ENCODE measurements at regions not wholly inside any gene's neighbourhood (a gene's known extent, or its start where the extent isn't known, plus 50 kb on each side); places are given as distances from the start of the nearest gene placed in this dataset.

DNA sequence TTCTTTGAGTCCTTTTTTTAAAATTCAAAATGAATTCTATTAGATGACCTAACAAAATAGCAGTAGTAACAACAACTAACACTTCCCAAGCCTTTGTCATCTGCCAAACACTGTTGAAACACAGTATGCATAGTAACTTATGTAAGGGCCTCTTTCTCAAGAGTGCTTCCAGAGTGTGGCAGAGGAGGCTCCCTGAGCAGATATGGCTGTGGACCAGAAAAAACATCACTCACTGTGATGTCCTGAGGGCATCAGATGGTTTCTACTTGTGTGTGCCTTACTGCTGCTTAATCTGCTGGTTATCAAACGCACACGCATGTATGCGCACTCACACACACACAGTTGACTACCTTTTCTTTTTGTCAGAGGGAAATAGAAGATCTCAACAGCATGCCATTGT lies 110.8 kb downstream of the DLEU7 start:
- TF ChIP-seq, protein P1, sequence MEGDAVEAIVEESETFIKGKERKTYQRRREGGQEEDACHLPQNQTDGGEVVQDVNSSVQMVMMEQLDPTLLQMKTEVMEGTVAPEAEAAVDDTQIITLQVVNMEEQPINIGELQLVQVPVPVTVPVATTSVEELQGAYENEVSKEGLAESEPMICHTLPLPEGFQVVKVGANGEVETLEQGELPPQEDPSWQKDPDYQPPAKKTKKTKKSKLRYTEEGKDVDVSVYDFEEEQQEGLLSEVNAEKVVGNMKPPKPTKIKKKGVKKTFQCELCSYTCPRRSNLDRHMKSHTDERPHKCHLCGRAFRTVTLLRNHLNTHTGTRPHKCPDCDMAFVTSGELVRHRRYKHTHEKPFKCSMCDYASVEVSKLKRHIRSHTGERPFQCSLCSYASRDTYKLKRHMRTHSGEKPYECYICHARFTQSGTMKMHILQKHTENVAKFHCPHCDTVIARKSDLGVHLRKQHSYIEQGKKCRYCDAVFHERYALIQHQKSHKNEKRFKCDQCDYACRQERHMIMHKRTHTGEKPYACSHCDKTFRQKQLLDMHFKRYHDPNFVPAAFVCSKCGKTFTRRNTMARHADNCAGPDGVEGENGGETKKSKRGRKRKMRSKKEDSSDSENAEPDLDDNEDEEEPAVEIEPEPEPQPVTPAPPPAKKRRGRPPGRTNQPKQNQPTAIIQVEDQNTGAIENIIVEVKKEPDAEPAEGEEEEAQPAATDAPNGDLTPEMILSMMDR (IDR thresholded peaks at IDR 0.05; ENCODE audit: insufficient read depth, low read length, severe bottlenecking): no peak
- FAIRE-seq: peak; percentile 97
- no peak overlapping the region for H3K4me3 ChIP-seq (ENCODE audit: low read depth, low read length)
- H3K36me3 ChIP-seq (ENCODE audit: control insufficient read depth, insufficient read depth, low read length): no peaks in the 10 kb centered on the region
- no peaks in the 10 kb centered on the region for H3K27me3 ChIP-seq (ENCODE audit: control insufficient read depth, insufficient read depth, low read length)
- DNase-seq (ENCODE audit: low read depth): peak; percentile 84

DNA sequence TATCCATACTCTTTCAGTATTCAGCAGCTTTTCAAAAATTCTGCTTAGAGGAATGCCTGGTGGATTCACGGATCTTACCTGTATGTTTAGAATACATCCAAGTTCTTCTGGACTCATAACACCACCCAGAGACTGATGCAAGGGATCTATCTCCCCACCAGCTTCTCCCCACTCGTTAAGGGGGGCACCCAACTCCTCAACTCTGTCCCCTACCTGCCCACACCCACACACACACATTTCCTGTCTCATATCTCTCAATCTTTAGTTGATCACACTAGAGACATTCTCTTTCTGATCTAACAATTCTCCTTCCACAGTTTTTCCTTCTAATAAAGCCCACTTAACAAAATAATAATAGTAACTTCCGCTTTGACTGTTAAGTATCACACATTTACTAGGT lies 110.1 kb downstream of the DLEU7 start:
- Histone ChIP-seq H3K27me3 (ENCODE audit: control insufficient read depth, insufficient read depth, low read length) (no peaks in the 10 kb centered on the region), H3K4me3 (ENCODE audit: low read depth, low read length) (no peak overlapping the region), H3K36me3 (ENCODE audit: control insufficient read depth, insufficient read depth, low read length) (no peaks in the 10 kb centered on the region)
- no peak for FAIRE-seq
- no peak for DNase-seq (ENCODE audit: low read depth)
- TF ChIP-seq, protein P1 (IDR thresholded peaks at IDR 0.05; ENCODE audit: insufficient read depth, low read length, severe bottlenecking): no peak

DNA sequence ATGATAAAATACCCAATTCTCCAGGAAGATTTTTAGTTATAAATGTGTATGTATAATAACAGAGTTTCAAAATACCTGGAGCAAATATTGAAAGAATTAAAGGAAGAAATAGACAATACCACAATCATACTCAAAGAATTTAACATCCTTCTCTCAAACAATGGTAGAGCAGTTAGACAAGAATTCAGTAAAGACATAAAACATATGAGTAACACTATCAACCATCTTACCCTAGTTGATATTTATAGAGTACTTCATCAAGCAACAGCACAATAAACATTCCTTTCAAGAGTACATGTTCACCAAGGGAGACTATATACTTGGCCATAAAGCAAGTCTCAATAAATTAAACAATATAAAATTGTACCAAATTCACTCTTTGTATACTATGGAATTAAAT lies 108.4 kb downstream of the DLEU7 start:
- DNase-seq (ENCODE audit: low read depth): peak; percentile 27
- Histone ChIP-seq H3K4me3 (ENCODE audit: low read depth, low read length) (no peak overlapping the region), H3K36me3 (ENCODE audit: control insufficient read depth, insufficient read depth, low read length) (no peaks in the 10 kb centered on the region), H3K27me3 (ENCODE audit: control insufficient read depth, insufficient read depth, low read length) (no peaks in the 10 kb centered on the region)
- no peak for FAIRE-seq
- TF ChIP-seq, protein P1 (IDR thresholded peaks at IDR 0.05; ENCODE audit: insufficient read depth, low read length, severe bottlenecking): no peak

- H3K36me3 ChIP-seq (ENCODE audit: control insufficient read depth, insufficient read depth, low read length): no peaks in the 10 kb centered on the region
- TF ChIP-seq, protein P1 (IDR thresholded peaks at IDR 0.05; ENCODE audit: insufficient read depth, low read length, severe bottlenecking): no peak
- no peaks in the 10 kb centered on the region for H3K27me3 ChIP-seq (ENCODE audit: control insufficient read depth, insufficient read depth, low read length)
- DNase-seq (ENCODE audit: low read depth) (no peak), FAIRE-seq (no peak)
- H3K4me3 ChIP-seq (ENCODE audit: low read depth, low read length): no peak overlapping the region
These were observed 103.3 kb downstream of the DLEU7 start for GRCh38 chr13:50740052-50740741.

DNA sequence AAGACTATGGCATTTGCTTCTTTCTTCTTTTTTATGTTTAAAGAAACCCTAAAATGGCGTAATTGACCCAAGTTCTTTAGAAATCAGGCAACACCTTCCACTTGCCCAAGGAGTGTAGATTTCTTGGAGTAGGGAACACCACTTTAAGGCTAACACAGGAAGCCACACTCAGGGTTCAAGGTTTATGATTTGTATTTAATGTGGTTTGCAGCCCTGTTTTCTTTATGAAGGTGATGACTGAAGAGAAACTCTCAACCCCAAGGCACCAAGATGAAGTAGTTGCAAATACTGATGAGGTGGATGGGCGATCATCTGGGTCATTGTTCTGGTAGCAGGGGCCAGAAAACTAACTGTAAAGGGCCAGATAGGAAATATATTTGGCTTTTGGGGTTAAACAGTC lies 101.1 kb downstream of the DLEU7 start:
- TF ChIP-seq, protein P1 (IDR thresholded peaks at IDR 0.05; ENCODE audit: insufficient read depth, low read length, severe bottlenecking): no peak
- Histone ChIP-seq H3K36me3 (ENCODE audit: control insufficient read depth, insufficient read depth, low read length) (no peaks in the 10 kb centered on the region), H3K4me3 (ENCODE audit: low read depth, low read length) (no peak overlapping the region), H3K27me3 (ENCODE audit: control insufficient read depth, insufficient read depth, low read length) (no peaks in the 10 kb centered on the region)
- no peak for DNase-seq (ENCODE audit: low read depth)
- no peak for FAIRE-seq

DNA sequence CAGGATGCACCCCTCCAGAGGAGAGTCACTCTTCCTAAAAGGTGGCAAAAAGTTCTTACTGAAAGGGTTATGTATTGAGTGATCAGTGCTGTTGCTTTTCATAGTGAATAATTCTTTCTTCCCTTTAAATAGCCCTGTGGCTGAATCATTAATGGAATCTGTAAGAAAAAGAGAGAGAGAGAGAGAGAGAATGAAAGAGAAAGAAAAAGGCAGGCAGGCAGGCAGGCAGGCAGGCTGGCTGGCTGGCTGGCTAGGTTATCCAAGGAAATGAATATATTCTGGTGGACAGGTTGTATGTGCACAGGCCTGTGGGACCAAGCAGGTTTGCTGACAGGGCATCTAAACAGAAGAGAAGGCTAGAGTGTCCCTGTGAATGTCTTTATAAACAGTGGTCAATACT lies 100.5 kb downstream of the DLEU7 start:
- Histone ChIP-seq H3K4me3 (ENCODE audit: low read depth, low read length) (no peak overlapping the region), H3K27me3 (ENCODE audit: control insufficient read depth, insufficient read depth, low read length) (no peaks in the 10 kb centered on the region), H3K36me3 (ENCODE audit: control insufficient read depth, insufficient read depth, low read length) (no peaks in the 10 kb centered on the region)
- no peak for FAIRE-seq
- TF ChIP-seq, protein P1 (IDR thresholded peaks at IDR 0.05; ENCODE audit: insufficient read depth, low read length, severe bottlenecking): no peak
- DNase-seq (ENCODE audit: low read depth): no peak

Measured in bronchial epithelial cell (primary cell).